Upper lobe of left lung (tissue), 6 donors: ENCODE measurements at regions not wholly inside any gene's neighbourhood (a gene's known extent, or its start where the extent isn't known, plus 50 kb on each side); places are given as distances from the start of the nearest gene placed in this dataset.
A peak's percentile ranks its signal among the peaks of the same experiment; 100 is the strongest.

Experiments
- ATAC-seq, 2 donors: fragments of 200-7000 bp; cut with Tn5 transposase; one replicate each; pipeline ENCODE4 v1.9.1; 2022; ENCODE audit warnings: mild to moderate bottlenecking in 2 of 2, moderate library complexity in 2 of 2; ENCODE audit not compliant: low FRiP score in 2 of 2
- DNase-seq, 2 donors: peaks; one replicate each; pipeline ENCODE4 v3.0.0-alpha.2; 2019 to 2020
- H3K27ac ChIP-seq, 4 donors: fragments of 200-600 bp; sonication (generic); one replicate each; pipeline ENCODE4 v1.5.1; 2016 to 2019
- H3K27me3 ChIP-seq, 4 donors: fragments of 200-600 bp; sonication (generic); one replicate each; pipeline ENCODE4 v1.5.1; 2017 to 2019
- H3K36me3 ChIP-seq, 4 donors: fragments of 200-600 bp; sonication (generic); one replicate each; pipeline ENCODE4 v1.5.1; 2016 to 2019
- H3K4me1 ChIP-seq, 4 donors: fragments of 200-600 bp; sonication (generic); one replicate each; pipeline ENCODE4 v1.5.1; 2018 to 2019
- H3K4me3 ChIP-seq, 4 donors: fragments of 200-600 bp; sonication (generic); one replicate each; pipeline ENCODE4 v1.5.1; 2017 to 2019; ENCODE audit warnings: mild to moderate bottlenecking in 2 of 4, moderate library complexity in 1 of 4
- H3K9me3 ChIP-seq, 4 donors: fragments of 200-600 bp; sonication (generic); one replicate each; pipeline ENCODE4 v1.5.1; 2018 to 2019
- CTCF ChIP-seq, 6 experiments: fragments of 450-650 bp in 4 of 6; fragments of 200-600 bp in 2 of 6; sonication (generic) in 2 of 6; IDR thresholded peaks; one replicate each; pipeline ENCODE4 v1.5.1; 2016 to 2019; ENCODE audit warnings: antibody characterized with exemption in 6 of 6
- EP300 ChIP-seq, 4 donors: sonication (generic); formaldehyde crosslinking; IDR thresholded peaks; one replicate each; pipeline ENCODE4 v1.5.1; 2017; ENCODE audit warnings: antibody characterized with exemption in 4 of 4, control low read depth in 2 of 4
- POLR2A ChIP-seq, 4 donors: fragments of 450-650 bp; IDR thresholded peaks; one replicate each; pipeline ENCODE4 v1.5.1; 2016 to 2017; ENCODE audit warnings: antibody characterized with exemption in 4 of 4, mild to moderate bottlenecking in 2 of 4
- POLR2AphosphoS5 ChIP-seq, 2 donors: sonication (generic); formaldehyde crosslinking; IDR thresholded peaks; one replicate each; pipeline ENCODE4 v1.5.1; 2017; ENCODE audit warnings: antibody characterized with exemption in 2 of 2
- WGBS, 2 donors: methylation state at CpG; one replicate each; pipeline ENCODE4 v1.1.5; 2017 to 2018; 5-methylcytosine and 5-hydroxymethylcytosine counted together
- donor health status: DM: no; HTN: no; CAD: no; lungs with moderate emphysema.
- donor health status: DM: no; HTN: yes; CAD: no; lungs with severe emphysema.

- DNase-seq (peak; percentile 6 to 21), ATAC-seq (no peak)
- Histone ChIP-seq H3K4me3 (no peak overlapping the region), H3K27ac (no peak overlapping the region), H3K27me3 (no peaks in the 10 kb centered on the region), H3K4me1 (no peaks in the 10 kb centered on the region), H3K36me3 (no peaks in the 10 kb centered on the region), H3K9me3 (no peaks in the 10 kb centered on the region)
- WGBS, 2 donors = 88% methylated on average over 8 of the region's 8 CpGs
- no peak for TF ChIP-seq POLR2AphosphoS5 (IDR thresholded peaks at IDR 0.05)
- no peak for TF ChIP-seq EP300 (IDR thresholded peaks at IDR 0.05)
- TF ChIP-seq CTCF (IDR thresholded peaks at IDR 0.05) = no peak
- TF ChIP-seq POLR2A (IDR thresholded peaks at IDR 0.05) = no peak
These were observed 61.4 kb upstream of the PPP1R26 start for GRCh38 chr9:135418161-135418560.

DNA sequence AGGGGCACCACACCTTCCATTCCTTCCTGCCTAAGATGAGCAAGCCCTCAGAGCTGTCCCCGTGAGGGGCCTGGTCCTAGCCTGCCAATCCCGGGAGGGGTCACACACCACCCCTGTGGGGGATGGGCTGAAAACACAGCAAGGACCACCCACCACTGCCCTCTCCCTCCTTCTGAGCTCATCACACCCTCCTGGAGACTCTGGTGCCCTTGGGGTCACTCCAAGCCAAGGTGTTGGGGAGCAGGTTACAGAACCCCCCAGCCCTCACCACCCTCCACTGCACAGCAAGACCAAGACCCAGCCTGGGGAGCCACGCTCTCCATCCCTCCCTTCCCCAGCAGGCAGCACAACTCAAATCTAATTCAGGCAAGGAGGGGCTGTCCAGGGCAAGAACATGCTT is 60.5 kb upstream of the PPP1R26 start:
- no peaks in the 10 kb centered on the region for H3K27me3 ChIP-seq
- TF ChIP-seq CTCF (IDR thresholded peaks at IDR 0.05) = no peak
- no peak for TF ChIP-seq POLR2AphosphoS5 (IDR thresholded peaks at IDR 0.05)
- no peak for TF ChIP-seq EP300 (IDR thresholded peaks at IDR 0.05)
- TF ChIP-seq POLR2A (IDR thresholded peaks at IDR 0.05) = no peak
- ATAC-seq = peak in 1 of 2 donors; percentile 29

DNA sequence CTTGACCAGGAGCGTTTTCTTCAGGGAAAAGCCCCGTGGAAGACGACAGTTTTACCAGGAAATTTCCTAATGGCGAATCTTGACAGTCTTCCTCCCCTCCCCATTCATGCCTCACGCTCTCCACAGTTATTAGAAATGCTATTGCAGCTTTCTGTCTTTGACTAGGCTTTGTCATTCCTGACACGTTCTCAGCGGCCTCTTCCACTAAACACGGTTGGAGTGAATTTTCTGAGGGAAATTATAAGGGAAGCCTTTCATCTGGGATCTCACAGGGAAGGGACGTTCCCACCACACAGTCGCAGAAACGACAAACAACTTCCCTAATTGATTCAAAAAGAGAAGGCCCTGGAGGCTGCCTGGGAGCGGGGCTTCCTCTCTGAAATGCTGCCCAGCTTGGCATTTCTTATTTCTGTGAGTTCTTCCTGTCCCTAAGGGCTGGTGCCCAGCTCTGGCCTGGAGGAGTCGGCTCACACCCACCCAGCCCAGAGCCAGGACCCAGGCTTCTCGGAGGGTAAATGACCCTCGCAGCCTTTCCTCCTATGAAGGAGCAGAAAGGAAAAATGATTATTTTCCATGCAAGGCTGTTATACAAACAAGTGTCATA is 57.1 kb upstream of the PPP1R26 start:
- no peak overlapping the region for H3K27ac ChIP-seq
- ATAC-seq = no peak

More for the DNA sequence above, 60.5 kb upstream of the PPP1R26 start:
- peak in 1 of 2 donors; percentile 14 for DNase-seq
- WGBS, 2 donors = 35 to 64% methylated on average over 2 to 3 of the region's 3 CpGs
- H3K4me1 ChIP-seq = no peaks in the 10 kb centered on the region
- no peak overlapping the region for H3K27ac ChIP-seq
- no peaks in the 10 kb centered on the region for H3K36me3 ChIP-seq
- H3K9me3 ChIP-seq = peaks cover 0 to 4% (median 0%) of the 10 kb centered on the region in 4 donors
- no peak overlapping the region for H3K4me3 ChIP-seq

DNA sequence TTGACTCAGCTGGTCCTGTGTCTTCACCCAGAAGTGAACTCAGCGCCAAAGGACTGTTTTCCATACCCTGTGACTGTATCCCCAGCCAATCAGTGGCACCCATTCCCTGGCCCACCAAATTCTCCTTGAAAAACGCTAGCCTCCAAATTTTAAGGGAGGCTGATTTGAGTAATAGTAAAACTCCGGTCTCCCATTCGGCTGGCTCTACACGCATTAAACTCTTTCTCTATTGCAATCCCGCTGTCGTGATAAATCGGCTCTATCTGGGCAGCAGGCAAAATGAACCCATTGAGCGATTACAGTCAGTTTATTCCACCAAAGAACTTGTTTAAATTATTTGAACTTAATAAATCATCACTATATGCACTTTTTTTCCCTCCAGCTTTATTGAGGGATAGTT is 55.9 kb upstream of the PPP1R26 start:
- H3K9me3 ChIP-seq = peaks cover 0 to 4% (median 0%) of the 10 kb centered on the region in 4 donors
- no peaks in the 10 kb centered on the region for H3K4me1 ChIP-seq
- DNase-seq (no peak), ATAC-seq (no peak)
- no peak overlapping the region for H3K4me3 ChIP-seq
- H3K27me3 ChIP-seq = no peaks in the 10 kb centered on the region
- WGBS, 2 donors = 97% methylated on average over 9 of the region's 9 CpGs
- H3K27ac ChIP-seq = no peak overlapping the region
- H3K36me3 ChIP-seq = no peaks in the 10 kb centered on the region
- TF ChIP-seq POLR2AphosphoS5 (IDR thresholded peaks at IDR 0.05) = no peak
- no peak for TF ChIP-seq POLR2A (IDR thresholded peaks at IDR 0.05)
- TF ChIP-seq CTCF (IDR thresholded peaks at IDR 0.05) = no peak
- TF ChIP-seq EP300 (IDR thresholded peaks at IDR 0.05) = no peak

More for the DNA sequence above, 57.1 kb upstream of the PPP1R26 start:
- H3K4me3 ChIP-seq = no peak overlapping the region
- H3K36me3 ChIP-seq = no peaks in the 10 kb centered on the region
- TF ChIP-seq EP300 (IDR thresholded peaks at IDR 0.05) = no peak
- no peak for TF ChIP-seq CTCF (IDR thresholded peaks at IDR 0.05)
- TF ChIP-seq POLR2A (IDR thresholded peaks at IDR 0.05) = no peak
- no peak for TF ChIP-seq POLR2AphosphoS5 (IDR thresholded peaks at IDR 0.05)
- peaks cover 0 to 4% (median 0%) of the 10 kb centered on the region in 4 donors for H3K9me3 ChIP-seq
- H3K4me1 ChIP-seq = no peaks in the 10 kb centered on the region
- DNase-seq = peak in 1 of 2 donors; percentile 6
- no peaks in the 10 kb centered on the region for H3K27me3 ChIP-seq
- 74 to 81% methylated on average over 15 of the region's 15 CpGs for WGBS, 2 donors
